Upper lobe of left lung (tissue), 6 donors: ENCODE measurements at regions not wholly inside any gene's neighbourhood (a gene's known extent, or its start where the extent isn't known, plus 50 kb on each side); places are given as distances from the start of the nearest gene placed in this dataset.

Source experiments
- ATAC-seq, 2 donors: fragments of 200-7000 bp; cut with Tn5 transposase; one replicate each; pipeline ENCODE4 v1.9.1; 2022; ENCODE audit warnings: mild to moderate bottlenecking in 2 of 2, moderate library complexity in 2 of 2; ENCODE audit not compliant: low FRiP score in 2 of 2
- DNase-seq, 2 donors: peaks; one replicate each; pipeline ENCODE4 v3.0.0-alpha.2; 2019 to 2020
- H3K27ac ChIP-seq, 4 donors: fragments of 200-600 bp; sonication (generic); one replicate each; pipeline ENCODE4 v1.5.1; 2016 to 2019
- H3K27me3 ChIP-seq, 4 donors: fragments of 200-600 bp; sonication (generic); one replicate each; pipeline ENCODE4 v1.5.1; 2017 to 2019
- H3K36me3 ChIP-seq, 4 donors: fragments of 200-600 bp; sonication (generic); one replicate each; pipeline ENCODE4 v1.5.1; 2016 to 2019
- H3K4me1 ChIP-seq, 4 donors: fragments of 200-600 bp; sonication (generic); one replicate each; pipeline ENCODE4 v1.5.1; 2018 to 2019
- H3K4me3 ChIP-seq, 4 donors: fragments of 200-600 bp; sonication (generic); one replicate each; pipeline ENCODE4 v1.5.1; 2017 to 2019; ENCODE audit warnings: mild to moderate bottlenecking in 2 of 4, moderate library complexity in 1 of 4
- H3K9me3 ChIP-seq, 4 donors: fragments of 200-600 bp; sonication (generic); one replicate each; pipeline ENCODE4 v1.5.1; 2018 to 2019
- EP300 ChIP-seq, 4 donors: sonication (generic); formaldehyde crosslinking; IDR thresholded peaks; one replicate each; pipeline ENCODE4 v1.5.1; 2017; ENCODE audit warnings: antibody characterized with exemption in 4 of 4, control low read depth in 2 of 4
- POLR2A ChIP-seq, 4 donors: fragments of 450-650 bp; IDR thresholded peaks; one replicate each; pipeline ENCODE4 v1.5.1; 2016 to 2017; ENCODE audit warnings: antibody characterized with exemption in 4 of 4, mild to moderate bottlenecking in 2 of 4
- POLR2AphosphoS5 ChIP-seq, 2 donors: sonication (generic); formaldehyde crosslinking; IDR thresholded peaks; one replicate each; pipeline ENCODE4 v1.5.1; 2017; ENCODE audit warnings: antibody characterized with exemption in 2 of 2
- WGBS, 2 donors: methylation state at CpG; one replicate each; pipeline ENCODE4 v1.1.5; 2017 to 2018; 5-methylcytosine and 5-hydroxymethylcytosine counted together
- TF ChIP-seq, protein P1 (sequence below), 6 experiments: fragments of 450-650 bp in 4 of 6; fragments of 200-600 bp in 2 of 6; sonication (generic) in 2 of 6; IDR thresholded peaks; one replicate each; pipeline ENCODE4 v1.5.1; 2016 to 2019; ENCODE audit warnings: antibody characterized with exemption in 6 of 6
- donor health status: DM: no; HTN: no; CAD: no; lungs with moderate emphysema.
- donor health status: DM: no; HTN: yes; CAD: no; lungs with severe emphysema.

DNA sequence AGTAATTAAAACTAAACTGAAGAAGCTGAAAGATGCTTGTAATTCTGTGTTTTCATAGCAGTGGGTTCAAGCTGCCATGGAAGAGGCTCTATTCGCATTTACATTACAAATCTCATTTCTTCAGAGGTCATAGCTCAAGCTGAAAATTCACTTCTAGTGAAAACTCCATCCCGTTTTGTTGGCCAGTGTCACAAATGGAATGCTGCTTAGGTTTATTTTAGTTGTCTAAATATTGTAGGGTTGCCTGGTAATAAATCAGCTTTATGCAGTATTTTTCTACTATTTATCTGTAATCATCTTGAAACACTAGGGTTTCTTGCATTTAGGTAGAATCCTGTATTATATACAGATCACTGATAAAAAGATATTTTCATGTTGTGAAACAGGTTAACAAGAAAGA is 240.6 kb downstream of the PTBP2 start:
- Histone ChIP-seq H3K9me3 (no peaks in the 10 kb centered on the region), H3K36me3 (no peaks in the 10 kb centered on the region), H3K4me3 (no peak overlapping the region), H3K27me3 (no peaks in the 10 kb centered on the region), H3K27ac (no peak overlapping the region), H3K4me1 (no peaks in the 10 kb centered on the region)
- TF ChIP-seq EP300 (IDR thresholded peaks at IDR 0.05): no peak
- TF ChIP-seq, protein P1, sequence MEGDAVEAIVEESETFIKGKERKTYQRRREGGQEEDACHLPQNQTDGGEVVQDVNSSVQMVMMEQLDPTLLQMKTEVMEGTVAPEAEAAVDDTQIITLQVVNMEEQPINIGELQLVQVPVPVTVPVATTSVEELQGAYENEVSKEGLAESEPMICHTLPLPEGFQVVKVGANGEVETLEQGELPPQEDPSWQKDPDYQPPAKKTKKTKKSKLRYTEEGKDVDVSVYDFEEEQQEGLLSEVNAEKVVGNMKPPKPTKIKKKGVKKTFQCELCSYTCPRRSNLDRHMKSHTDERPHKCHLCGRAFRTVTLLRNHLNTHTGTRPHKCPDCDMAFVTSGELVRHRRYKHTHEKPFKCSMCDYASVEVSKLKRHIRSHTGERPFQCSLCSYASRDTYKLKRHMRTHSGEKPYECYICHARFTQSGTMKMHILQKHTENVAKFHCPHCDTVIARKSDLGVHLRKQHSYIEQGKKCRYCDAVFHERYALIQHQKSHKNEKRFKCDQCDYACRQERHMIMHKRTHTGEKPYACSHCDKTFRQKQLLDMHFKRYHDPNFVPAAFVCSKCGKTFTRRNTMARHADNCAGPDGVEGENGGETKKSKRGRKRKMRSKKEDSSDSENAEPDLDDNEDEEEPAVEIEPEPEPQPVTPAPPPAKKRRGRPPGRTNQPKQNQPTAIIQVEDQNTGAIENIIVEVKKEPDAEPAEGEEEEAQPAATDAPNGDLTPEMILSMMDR (IDR thresholded peaks at IDR 0.05): no peak
- no peak for TF ChIP-seq POLR2AphosphoS5 (IDR thresholded peaks at IDR 0.05)
- no peak for TF ChIP-seq POLR2A (IDR thresholded peaks at IDR 0.05)
- ATAC-seq (no peak), DNase-seq (no peak)
- WGBS, 2 donors: 59 to 66% methylated on average over 2 of the region's 2 CpGs

DNA sequence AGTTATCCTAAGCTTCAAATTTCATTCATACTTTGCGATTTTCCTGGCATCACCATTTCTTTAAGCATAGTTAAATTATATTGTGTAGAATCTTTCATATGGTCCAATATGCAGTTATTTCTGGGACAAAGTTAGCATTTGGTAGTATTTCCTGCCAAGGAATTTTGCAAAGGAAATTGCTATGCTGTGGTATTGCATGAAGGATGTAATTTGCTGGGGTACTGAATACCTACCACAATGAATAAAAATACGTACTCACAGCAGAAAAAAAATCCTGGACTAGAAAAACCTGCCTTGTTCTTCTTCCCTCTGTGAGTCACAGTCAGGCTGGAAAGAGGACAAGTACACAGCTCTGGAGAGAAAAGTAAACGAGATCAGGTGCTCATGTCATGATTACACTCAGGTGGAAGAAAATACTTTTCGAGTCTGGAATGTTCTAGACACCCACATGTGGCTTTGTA is 241.2 kb downstream of the PTBP2 start:
- ATAC-seq (peak; percentile 61 to 63), DNase-seq (peak in 1 of 2 donors; percentile 29)
- Histone ChIP-seq H3K4me3 (no peak overlapping the region), H3K27ac (no peak overlapping the region), H3K4me1 (no peaks in the 10 kb centered on the region), H3K36me3 (no peaks in the 10 kb centered on the region), H3K27me3 (no peaks in the 10 kb centered on the region), H3K9me3 (no peaks in the 10 kb centered on the region)
- WGBS, 2 donors: 53 to 58% methylated on average over 4 of the region's 4 CpGs
- TF ChIP-seq POLR2A (IDR thresholded peaks at IDR 0.05): no peak
- peak in 1 of 4 donors; percentile 81 for TF ChIP-seq EP300 (IDR thresholded peaks at IDR 0.05)
- no peak for TF ChIP-seq POLR2AphosphoS5 (IDR thresholded peaks at IDR 0.05)

DNA sequence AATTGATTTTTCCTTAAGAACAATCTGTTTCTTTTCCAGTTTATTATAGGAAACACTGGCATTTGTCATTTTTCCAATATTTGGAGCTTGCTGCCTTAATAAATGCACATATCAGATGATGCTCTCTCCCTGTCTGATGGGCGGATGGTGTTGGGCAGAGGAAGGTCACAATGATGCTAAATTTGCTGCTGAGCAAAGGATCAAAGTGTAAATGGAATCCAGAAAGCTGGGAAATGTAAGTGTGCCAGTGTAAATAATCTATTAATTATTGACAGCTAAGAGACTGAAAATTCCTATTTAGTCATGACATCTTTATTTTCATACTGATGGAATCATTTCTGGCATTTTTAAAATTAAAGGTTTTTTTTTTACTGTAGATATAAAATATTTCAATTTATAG is 243.2 kb downstream of the PTBP2 start:
- no peaks in the 10 kb centered on the region for H3K4me1 ChIP-seq
- 94 to 96% methylated on average over 1 of the region's 1 CpG for WGBS, 2 donors

DNA sequence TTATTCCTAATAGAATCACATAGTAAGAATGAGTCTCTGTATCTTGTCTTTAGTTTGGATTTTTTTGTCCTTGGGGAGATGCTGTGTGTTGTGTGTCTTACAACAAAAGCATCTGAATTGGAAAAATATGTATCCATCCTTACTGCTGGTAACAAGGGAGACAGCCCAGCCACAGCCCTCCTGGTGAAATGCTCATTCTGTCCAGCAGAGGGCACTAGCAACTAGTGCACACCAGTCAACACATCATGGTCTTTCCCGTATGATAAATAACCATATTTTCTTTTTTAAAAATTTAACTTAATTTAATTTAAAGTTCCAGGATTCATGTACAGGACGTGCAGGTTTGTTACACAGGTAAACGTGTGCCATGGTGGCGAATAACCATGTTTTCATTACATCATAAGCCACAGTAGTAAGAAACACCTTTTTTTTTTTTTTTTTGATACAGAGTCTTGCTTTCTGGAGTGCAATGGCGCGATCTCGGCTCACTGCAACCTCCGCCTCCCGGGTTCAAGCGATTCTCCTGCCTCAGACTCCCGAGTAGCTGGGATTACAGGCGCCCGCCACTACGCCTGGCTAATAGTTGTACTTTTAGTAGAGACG is 245.1 kb downstream of the PTBP2 start:
- 47 to 59% methylated on average over 15 of the region's 15 CpGs for WGBS, 2 donors
- ATAC-seq: peak; percentile 82 to 85
- peak; percentile 18 to 67 for DNase-seq
- Histone ChIP-seq H3K27me3 (no peaks in the 10 kb centered on the region), H3K36me3 (no peaks in the 10 kb centered on the region), H3K9me3 (no peaks in the 10 kb centered on the region), H3K27ac (no peak overlapping the region), H3K4me1 (no peaks in the 10 kb centered on the region), H3K4me3 (no peak overlapping the region)
- TF ChIP-seq, protein P1 (IDR thresholded peaks at IDR 0.05): peak; percentile 71 to 96 (median 76)
- TF ChIP-seq POLR2A (IDR thresholded peaks at IDR 0.05): no peak

More for the DNA sequence above, 243.2 kb downstream of the PTBP2 start:
- no peak overlapping the region for H3K27ac ChIP-seq
- DNase-seq (no peak), ATAC-seq (no peak)
- H3K36me3 ChIP-seq: no peaks in the 10 kb centered on the region
- H3K4me3 ChIP-seq: no peak overlapping the region
- H3K9me3 ChIP-seq: no peaks in the 10 kb centered on the region
- TF ChIP-seq POLR2AphosphoS5 (IDR thresholded peaks at IDR 0.05) (no peak), POLR2A (IDR thresholded peaks at IDR 0.05) (no peak), EP300 (IDR thresholded peaks at IDR 0.05) (no peak)
- TF ChIP-seq, protein P1 (IDR thresholded peaks at IDR 0.05): no peak
- H3K27me3 ChIP-seq: no peaks in the 10 kb centered on the region

DNA sequence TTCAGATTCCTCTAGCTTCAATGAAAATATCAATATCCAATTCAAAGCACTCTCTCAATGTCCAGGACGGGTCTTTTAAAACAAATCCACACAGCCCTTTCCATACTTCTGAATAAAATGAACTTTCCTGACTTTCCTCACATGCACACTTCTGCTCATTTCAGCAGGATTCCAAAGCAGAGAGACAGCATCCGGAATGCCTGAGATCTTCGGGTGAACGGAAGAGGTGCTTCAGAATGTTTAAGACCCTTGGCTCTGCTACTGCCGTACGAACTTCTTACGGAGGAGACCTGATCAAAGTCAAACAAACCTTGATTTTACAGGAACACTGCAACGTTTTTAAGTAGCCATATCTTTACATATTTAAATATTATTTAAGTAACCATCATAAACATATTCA is 245.7 kb downstream of the PTBP2 start:
- 60 to 64% methylated on average over 8 of the region's 8 CpGs for WGBS, 2 donors
- Histone ChIP-seq H3K4me3 (no peak overlapping the region), H3K4me1 (no peaks in the 10 kb centered on the region), H3K9me3 (no peaks in the 10 kb centered on the region), H3K27me3 (no peaks in the 10 kb centered on the region), H3K36me3 (no peaks in the 10 kb centered on the region), H3K27ac (no peak overlapping the region)
- ATAC-seq (no peak), DNase-seq (no peak)
- TF ChIP-seq EP300 (IDR thresholded peaks at IDR 0.05) (no peak), POLR2AphosphoS5 (IDR thresholded peaks at IDR 0.05) (no peak), POLR2A (IDR thresholded peaks at IDR 0.05) (no peak)
- TF ChIP-seq, protein P1 (IDR thresholded peaks at IDR 0.05): no peak
